HG03342 (cell line): ENCODE measurements at regions not wholly inside any gene's neighbourhood (a gene's known extent, or its start where the extent isn't known, plus 50 kb on each side); places are given as distances from the start of the nearest gene placed in this dataset.

ENCODE experiments used
- ATAC-seq: cut with Tn5 transposase; IDR thresholded peaks from one replicate; pipeline ENCODE4 v1.9.1; 2021; ENCODE audit warnings: mild to moderate bottlenecking, moderate library complexity; ENCODE audit not compliant: unreplicated experiment

GRCh38 chr6:77535172-77535571, 71.9 kb upstream of the HTR1B start:
- no peak for ATAC-seq

- no peak for ATAC-seq
These were observed 73.4 kb upstream of the HTR1B start for GRCh38 chr6:77536701-77537100.

GRCh38 chr6:77543601-77544000, 80.3 kb upstream of the HTR1B start:
- no peak for ATAC-seq

GRCh38 chr6:77548190-77548589, 84.9 kb upstream of the HTR1B start:
- no peak for ATAC-seq

GRCh38 chr6:77548662-77549366, 85.5 kb upstream of the HTR1B start:
- no peak for ATAC-seq

- ATAC-seq: no peak
These were observed 87.8 kb upstream of the HTR1B start for GRCh38 chr6:77551135-77551534.

- ATAC-seq: no peak
These were observed 91.0 kb upstream of the MEI4 start for GRCh38 chr6:77561768-77562314.

- ATAC-seq: no peak
These were observed 87.5 kb upstream of the MEI4 start for GRCh38 chr6:77565370-77565769.

- ATAC-seq: no peak
These were observed 86.6 kb upstream of the MEI4 start for GRCh38 chr6:77566235-77566634.

GRCh38 chr6:77568570-77568969, 84.3 kb upstream of the MEI4 start:
- no peak for ATAC-seq

- ATAC-seq: no peak
These were observed 79.0 kb upstream of the MEI4 start for GRCh38 chr6:77573843-77574242.

- ATAC-seq: peak; percentile 55
These were observed 64.9 kb upstream of the MEI4 start for GRCh38 chr6:77587963-77588362.
